22Rv1 (cell line): ENCODE measurements at regions not wholly inside any gene's neighbourhood (a gene's known extent, or its start where the extent isn't known, plus 50 kb on each side); places are given as distances from the start of the nearest gene placed in this dataset.
A peak's percentile ranks its signal among the peaks of the same experiment; 100 is the strongest.
"Not testable (repeated sequence)": the region's sequence is repeated elsewhere in the genome, so short reads cannot be mapped to it uniquely, and the experiment has no call there.

Source experiments
- H3K27ac ChIP-seq: fragments of 450-650 bp; 2 replicates; pipeline ENCODE4 v1.5.1; 2017
- ZFX ChIP-seq: fragments of 450-650 bp; IDR thresholded peaks from 2 replicates; pipeline ENCODE4 v1.6.1; 2017; ENCODE audit warnings: antibody characterized with exemption, borderline replicate concordance
- TF ChIP-seq, protein P1 (sequence below): fragments of 450-650 bp; IDR thresholded peaks from 2 replicates; pipeline ENCODE4 v1.5.1; 2017; ENCODE audit warnings: mild to moderate bottlenecking

DNA sequence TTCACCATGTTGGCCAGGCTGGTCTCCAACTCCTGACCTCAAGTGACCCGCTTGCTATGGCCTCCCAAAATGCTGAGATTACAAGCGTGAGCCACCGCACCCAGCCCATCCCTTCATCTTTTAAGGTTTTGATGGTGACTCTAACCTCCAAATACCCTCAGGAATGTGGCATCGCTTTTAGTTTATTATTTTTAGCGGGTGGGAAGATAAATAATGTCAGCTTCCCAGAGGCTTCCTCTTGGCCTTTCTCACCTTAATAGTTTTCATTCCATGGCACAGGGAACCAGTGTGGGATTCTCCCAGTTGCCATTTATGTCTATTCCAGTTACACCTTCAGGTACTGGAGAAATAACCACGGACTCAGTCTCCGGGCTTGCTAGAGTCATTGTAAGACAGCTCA lies 92.1 kb upstream of the LRRN2 start:
- no peak overlapping the region for H3K27ac ChIP-seq
- TF ChIP-seq, protein P1, sequence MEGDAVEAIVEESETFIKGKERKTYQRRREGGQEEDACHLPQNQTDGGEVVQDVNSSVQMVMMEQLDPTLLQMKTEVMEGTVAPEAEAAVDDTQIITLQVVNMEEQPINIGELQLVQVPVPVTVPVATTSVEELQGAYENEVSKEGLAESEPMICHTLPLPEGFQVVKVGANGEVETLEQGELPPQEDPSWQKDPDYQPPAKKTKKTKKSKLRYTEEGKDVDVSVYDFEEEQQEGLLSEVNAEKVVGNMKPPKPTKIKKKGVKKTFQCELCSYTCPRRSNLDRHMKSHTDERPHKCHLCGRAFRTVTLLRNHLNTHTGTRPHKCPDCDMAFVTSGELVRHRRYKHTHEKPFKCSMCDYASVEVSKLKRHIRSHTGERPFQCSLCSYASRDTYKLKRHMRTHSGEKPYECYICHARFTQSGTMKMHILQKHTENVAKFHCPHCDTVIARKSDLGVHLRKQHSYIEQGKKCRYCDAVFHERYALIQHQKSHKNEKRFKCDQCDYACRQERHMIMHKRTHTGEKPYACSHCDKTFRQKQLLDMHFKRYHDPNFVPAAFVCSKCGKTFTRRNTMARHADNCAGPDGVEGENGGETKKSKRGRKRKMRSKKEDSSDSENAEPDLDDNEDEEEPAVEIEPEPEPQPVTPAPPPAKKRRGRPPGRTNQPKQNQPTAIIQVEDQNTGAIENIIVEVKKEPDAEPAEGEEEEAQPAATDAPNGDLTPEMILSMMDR = no peak
- TF ChIP-seq ZFX = no peak

DNA sequence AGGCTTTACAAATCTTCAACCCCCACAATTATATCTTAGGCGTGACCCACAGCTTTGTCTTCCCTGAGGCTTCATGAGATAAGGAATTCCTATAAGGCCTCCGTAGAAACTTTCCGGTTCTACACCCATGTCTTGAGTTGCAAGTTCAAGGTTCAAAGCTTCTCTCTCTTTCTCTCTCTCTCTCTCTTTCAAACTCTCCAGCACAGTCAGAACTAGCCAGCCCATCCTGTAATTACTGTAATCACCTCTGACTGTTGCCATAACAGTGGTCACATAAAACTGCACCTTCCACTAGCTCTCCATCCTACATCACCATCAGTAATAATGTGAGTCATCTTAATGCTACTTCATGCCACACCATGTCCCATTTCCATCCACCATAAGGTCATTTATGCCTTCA lies 90.0 kb upstream of the NFASC start:
- no peak overlapping the region for H3K27ac ChIP-seq
- TF ChIP-seq, protein P1 = no peak
- no peak for TF ChIP-seq ZFX

DNA sequence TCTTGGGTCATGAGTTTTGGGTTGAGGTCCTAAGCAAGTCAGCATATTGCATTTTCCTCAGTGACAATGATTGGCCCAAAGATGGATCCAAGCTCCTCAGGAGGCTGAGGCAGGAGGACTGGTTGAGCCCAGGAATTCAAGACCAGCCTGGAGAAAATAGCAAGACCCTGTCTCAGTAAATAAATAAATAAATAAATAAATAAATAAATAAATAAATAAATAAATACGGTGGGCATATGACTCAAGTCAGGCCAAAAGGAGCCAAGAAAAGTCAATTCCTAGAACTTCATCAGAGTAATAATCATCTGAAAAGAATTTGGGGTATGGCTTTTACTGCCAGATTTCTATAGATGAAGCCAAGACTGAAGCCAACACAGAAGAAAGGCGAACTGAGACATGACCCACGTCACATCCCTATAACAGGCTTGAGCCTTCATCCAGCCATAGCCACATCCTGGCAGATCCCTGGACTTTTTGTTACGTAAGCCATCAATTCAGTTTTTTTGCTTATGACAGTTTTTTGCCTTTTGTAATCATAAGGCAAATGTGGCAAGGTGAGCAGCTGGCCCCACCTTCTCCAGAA lies 88.5 kb upstream of the NFASC start:
- H3K27ac ChIP-seq = no peak overlapping the region
- TF ChIP-seq, protein P1 = no peak
- TF ChIP-seq ZFX = no peak

GRCh38 chr1:204785023-204785422 lies 85.6 kb upstream of the NFASC start:
- not testable (repeated sequence) for H3K27ac ChIP-seq

- TF ChIP-seq, protein P1 = no peak
- TF ChIP-seq ZFX = no peak
- no peak overlapping the region for H3K27ac ChIP-seq
Observed at GRCh38 chr1:204788470-204788869, 82.2 kb upstream of the NFASC start.

- H3K27ac ChIP-seq = no peak overlapping the region
Observed at GRCh38 chr1:204791453-204792353, 79.0 kb upstream of the NFASC start.

GRCh38 chr1:204792354-204792692 lies 78.3 kb upstream of the NFASC start:
- TF ChIP-seq, protein P1 = no peak
- no peak for TF ChIP-seq ZFX
- no peak overlapping the region for H3K27ac ChIP-seq

More at GRCh38 chr1:204791453-204792353, 79.0 kb upstream of the NFASC start:
- TF ChIP-seq ZFX = no peak
- TF ChIP-seq, protein P1 = peak; percentile 100
